ENCODE measurements at regions not wholly inside any gene's neighbourhood (a gene's known extent, or its start where the extent isn't known, plus 50 kb on each side); places are given as distances from the start of the nearest gene placed in this dataset.

DNA sequence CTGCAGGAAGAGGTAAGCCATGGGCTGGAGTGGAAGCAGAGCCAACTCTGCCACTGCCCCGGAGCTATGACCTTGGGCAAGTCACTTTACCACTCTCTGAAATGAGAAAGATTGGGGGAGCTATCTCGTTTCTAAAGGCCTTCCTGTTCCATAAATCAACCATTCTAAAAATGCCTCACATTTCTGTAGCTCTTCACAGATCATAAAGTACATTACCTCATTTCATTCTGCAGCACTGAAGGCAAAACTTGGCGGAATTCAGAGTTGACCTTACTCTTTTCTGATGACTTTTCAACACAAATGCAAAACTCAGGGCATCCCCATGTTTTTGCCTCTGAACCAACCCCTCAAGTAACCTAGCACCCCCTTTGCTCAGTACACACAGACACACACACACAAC lies 404.0 kb upstream of the NFIA start:
- Mint-ChIP-seq H3K36me3 (no peaks in the 10 kb centered on the region), H3K4me3 (no peak overlapping the region), H3K4me1 (no peaks in the 10 kb centered on the region), H3K27me3 (ENCODE audit: low read depth in 2 of 2) (no peaks in the 10 kb centered on the region), H3K27ac (no peak overlapping the region), H3K9me3 (peaks cover 0 to 4% of the 10 kb centered on the region in 2 donors)
- ATAC-seq, result no peak
- Histone ChIP-seq H3K27ac (ENCODE audit: low read length) (no peak overlapping the region), H3K27me3 (ENCODE audit: control insufficient read depth, insufficient read depth, low read length) (no peaks in the 10 kb centered on the region), H3K4me1 (ENCODE audit: control insufficient read depth, insufficient read depth, low read length) (no peaks in the 10 kb centered on the region), H3K4me3 (ENCODE audit: low read length) (no peak overlapping the region), H3K36me3 (ENCODE audit: control insufficient read depth, insufficient read depth, low read length) (no peaks in the 10 kb centered on the region), H3K9me3 (ENCODE audit: control insufficient read depth, insufficient read depth, low read length) (no peaks in the 10 kb centered on the region)
- WGBS (ENCODE audit: insufficient coverage), result 52% methylated on average over 3 of the region's 3 CpGs
- intact Hi-C loops (cut with micrococcal nuclease), result no loop called here
- no peak for DNase-seq
- TF ChIP-seq CTCF (IDR thresholded peaks at IDR 0.05), result no peak

DNA sequence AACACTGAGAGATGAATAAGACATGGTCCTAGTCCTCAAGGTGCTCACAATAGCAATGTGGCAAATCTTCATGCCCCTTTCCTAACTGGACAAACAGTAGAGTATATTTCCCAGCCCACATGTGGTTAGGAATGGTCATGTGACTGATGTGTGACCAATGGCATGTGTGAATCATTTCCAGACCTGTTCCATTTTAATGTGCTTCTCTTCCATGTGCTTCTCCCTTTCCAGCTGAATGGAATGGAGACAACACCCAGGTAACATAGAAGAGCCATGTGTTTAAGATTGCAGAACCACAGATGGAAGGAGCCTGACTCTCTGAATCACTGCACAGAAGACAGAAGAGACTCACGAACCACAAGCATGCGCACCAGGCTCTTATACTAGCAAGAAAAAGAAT lies 409.9 kb upstream of the NFIA start:
- Mint-ChIP-seq H3K36me3 (no peaks in the 10 kb centered on the region), H3K9me3 (peaks cover 0 to 3% of the 10 kb centered on the region in 2 donors), H3K27ac (no peak overlapping the region), H3K4me1 (no peaks in the 10 kb centered on the region), H3K27me3 (ENCODE audit: low read depth in 2 of 2) (no peaks in the 10 kb centered on the region), H3K4me3 (no peak overlapping the region)
- TF ChIP-seq CTCF (IDR thresholded peaks at IDR 0.05), result no peak
- DNase-seq, result no peak
- no peak overlapping the region for H3K27ac ChIP-seq (ENCODE audit: low read length)
- 96% methylated on average over 2 of the region's 2 CpGs for WGBS (ENCODE audit: insufficient coverage)
- H3K36me3 ChIP-seq (ENCODE audit: control insufficient read depth, insufficient read depth, low read length), result no peaks in the 10 kb centered on the region
- H3K4me1 ChIP-seq (ENCODE audit: control insufficient read depth, insufficient read depth, low read length), result no peaks in the 10 kb centered on the region
- H3K9me3 ChIP-seq (ENCODE audit: control insufficient read depth, insufficient read depth, low read length), result no peaks in the 10 kb centered on the region
- no peaks in the 10 kb centered on the region for H3K27me3 ChIP-seq (ENCODE audit: control insufficient read depth, insufficient read depth, low read length)
- H3K4me3 ChIP-seq (ENCODE audit: low read length), result no peak overlapping the region
- intact Hi-C loops (cut with micrococcal nuclease), result no loop called here
- no peak for ATAC-seq

GRCh38 chr1:60670302-60670701 lies 412.1 kb upstream of the NFIA start:
- H3K9me3 ChIP-seq (ENCODE audit: control insufficient read depth, insufficient read depth, low read length), result no peaks in the 10 kb centered on the region
- Mint-ChIP-seq H3K9me3 (peaks cover 0 to 7% of the 10 kb centered on the region in 2 donors), H3K4me1 (no peaks in the 10 kb centered on the region), H3K27ac (no peak overlapping the region), H3K27me3 (ENCODE audit: low read depth in 2 of 2) (no peaks in the 10 kb centered on the region), H3K36me3 (no peaks in the 10 kb centered on the region), H3K4me3 (no peak overlapping the region)
- no peak for TF ChIP-seq CTCF (IDR thresholded peaks at IDR 0.05)
- H3K4me1 ChIP-seq (ENCODE audit: control insufficient read depth, insufficient read depth, low read length), result no peaks in the 10 kb centered on the region
- WGBS (ENCODE audit: insufficient coverage), result 94% methylated on average over 4 of the region's 4 CpGs
- H3K36me3 ChIP-seq (ENCODE audit: control insufficient read depth, insufficient read depth, low read length), result no peaks in the 10 kb centered on the region
- DNase-seq (no peak), ATAC-seq (no peak)
- H3K27ac ChIP-seq (ENCODE audit: low read length), result no peak overlapping the region
- H3K4me3 ChIP-seq (ENCODE audit: low read length), result no peak overlapping the region
- H3K27me3 ChIP-seq (ENCODE audit: control insufficient read depth, insufficient read depth, low read length), result no peaks in the 10 kb centered on the region
- intact Hi-C loops (cut with micrococcal nuclease), result no loop called here

DNA sequence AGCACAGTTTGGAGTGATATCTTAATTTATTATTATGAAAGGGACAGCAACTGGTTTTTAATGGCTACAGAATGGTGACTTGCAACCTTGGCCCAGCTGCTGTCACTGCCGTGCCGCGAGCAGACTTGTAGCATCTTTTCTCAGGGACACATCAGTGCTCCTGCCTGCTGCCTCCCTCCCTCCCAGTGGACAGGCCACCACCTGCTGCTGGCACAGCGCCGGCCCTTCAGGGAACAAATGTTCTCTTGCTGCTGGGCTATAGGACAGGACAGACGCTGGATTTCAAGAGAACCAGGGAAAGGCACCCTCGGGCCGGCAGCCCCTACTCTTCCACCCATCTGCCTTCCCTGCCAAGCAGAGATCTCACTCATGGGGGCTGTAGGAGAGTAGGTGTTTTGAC lies 413.8 kb upstream of the NFIA start:
- Mint-ChIP-seq H3K4me3 (no peak overlapping the region), H3K36me3 (no peaks in the 10 kb centered on the region), H3K9me3 (peaks cover 0 to 9% of the 10 kb centered on the region in 2 donors), H3K4me1 (no peaks in the 10 kb centered on the region), H3K27ac (no peak overlapping the region), H3K27me3 (ENCODE audit: low read depth in 2 of 2) (no peaks in the 10 kb centered on the region)
- H3K9me3 ChIP-seq (ENCODE audit: control insufficient read depth, insufficient read depth, low read length), result no peaks in the 10 kb centered on the region
- DNase-seq (no peak), ATAC-seq (no peak)
- intact Hi-C loops (cut with micrococcal nuclease), result no loop called here
- no peaks in the 10 kb centered on the region for H3K36me3 ChIP-seq (ENCODE audit: control insufficient read depth, insufficient read depth, low read length)
- H3K27me3 ChIP-seq (ENCODE audit: control insufficient read depth, insufficient read depth, low read length), result no peaks in the 10 kb centered on the region
- H3K4me1 ChIP-seq (ENCODE audit: control insufficient read depth, insufficient read depth, low read length), result no peaks in the 10 kb centered on the region
- no peak for TF ChIP-seq CTCF (IDR thresholded peaks at IDR 0.05)
- no peak overlapping the region for H3K4me3 ChIP-seq (ENCODE audit: low read length)
- no peak overlapping the region for H3K27ac ChIP-seq (ENCODE audit: low read length)
- WGBS (ENCODE audit: insufficient coverage), result 95% methylated on average over 6 of the region's 8 CpGs
